IMR-90 (cell line): ENCODE measurements at regions not wholly inside any gene's neighbourhood (a gene's known extent, or its start where the extent isn't known, plus 50 kb on each side); places are given as distances from the start of the nearest gene placed in this dataset.

Experiments
- BHLHE40 ChIP-seq: fragments of 150-350 bp; IDR thresholded peaks from 2 replicates; pipeline ENCODE4 v1.6.1; 2016; ENCODE audit warnings: mild to moderate bottlenecking, low read depth, low read length
- CTCF ChIP-seq: conservative IDR thresholded peaks from 2 replicates; pipeline ENCODE4 v1.5.1; 2012; ENCODE audit warnings: mild to moderate bottlenecking, low read depth, low read length, improper control_type of control experiment
- ELK1 ChIP-seq: fragments of 150-350 bp; IDR thresholded peaks from 2 replicates; pipeline ENCODE4 v1.6.1; 2016; ENCODE audit warnings: low read depth, mild to moderate bottlenecking, low read length, moderate library complexity, borderline replicate concordance
- POLR2A ChIP-seq: IDR thresholded peaks from 2 replicates; pipeline ENCODE4 v1.6.1; 2012; ENCODE audit warnings: mild to moderate bottlenecking, low read depth, low read length
- RAD21 ChIP-seq: IDR thresholded peaks from 2 replicates; pipeline ENCODE4 v1.6.1; 2012; ENCODE audit warnings: low read length, improper control_type of control experiment
- USF2 ChIP-seq: fragments of 150-350 bp; IDR thresholded peaks from 2 replicates; pipeline ENCODE4 v1.6.1; 2017; ENCODE audit warnings: mild to moderate bottlenecking, antibody characterized with exemption, low read length, low read depth

GRCh38 chrX:63404332-63404731 lies 53.2 kb upstream of the SPIN4 start:
- TF ChIP-seq CTCF = no peak
- TF ChIP-seq POLR2A = no peak
- no peak for TF ChIP-seq BHLHE40
- no peak for TF ChIP-seq RAD21
- no peak for TF ChIP-seq ELK1
- no peak for TF ChIP-seq USF2
